Spinal cord (tissue), 9 donors: ENCODE measurements at regions not wholly inside any gene's neighbourhood (a gene's known extent, or its start where the extent isn't known, plus 50 kb on each side); places are given as distances from the start of the nearest gene placed in this dataset.

Source experiments
- DNase-seq, 6 donors: peaks; one replicate each; pipeline versions ENCODE4 v3.0.0 to v3.0.0-alpha.2; 2013 to 2015; ENCODE audit warnings: low spot score in 6 of 6, low read depth in 4 of 6
- H3K27ac ChIP-seq: one replicate; pipeline ENCODE4 v1.5.1; 2013; ENCODE audit warnings: low read depth, low read length, control low read depth
- H3K27me3 ChIP-seq: one replicate; pipeline ENCODE4 v1.6.1; 2013; ENCODE audit warnings: low read length; ENCODE audit not compliant: control insufficient read depth, insufficient read depth
- H3K36me3 ChIP-seq: one replicate; pipeline ENCODE4 v1.6.1; 2013; ENCODE audit warnings: low read length; ENCODE audit not compliant: control insufficient read depth, insufficient read depth
- H3K4me1 ChIP-seq: one replicate; pipeline ENCODE4 v1.6.1; 2013; ENCODE audit warnings: low read length; ENCODE audit not compliant: control insufficient read depth, insufficient read depth
- H3K4me3 ChIP-seq: one replicate; pipeline ENCODE4 v1.5.1; 2013; ENCODE audit warnings: low read depth, low read length, control low read depth
- H3K9me3 ChIP-seq: one replicate; pipeline ENCODE4 v1.6.1; 2013; ENCODE audit warnings: low read length; ENCODE audit not compliant: control insufficient read depth, insufficient read depth
- WGBS: methylation state at CpG from one replicate; pipeline ENCODE4 v1.1.5; 2013; ENCODE audit warnings: missing lambda C conversion rate; ENCODE audit not compliant: insufficient coverage; 5-methylcytosine and 5-hydroxymethylcytosine counted together
- donor health status: healthy.

DNA sequence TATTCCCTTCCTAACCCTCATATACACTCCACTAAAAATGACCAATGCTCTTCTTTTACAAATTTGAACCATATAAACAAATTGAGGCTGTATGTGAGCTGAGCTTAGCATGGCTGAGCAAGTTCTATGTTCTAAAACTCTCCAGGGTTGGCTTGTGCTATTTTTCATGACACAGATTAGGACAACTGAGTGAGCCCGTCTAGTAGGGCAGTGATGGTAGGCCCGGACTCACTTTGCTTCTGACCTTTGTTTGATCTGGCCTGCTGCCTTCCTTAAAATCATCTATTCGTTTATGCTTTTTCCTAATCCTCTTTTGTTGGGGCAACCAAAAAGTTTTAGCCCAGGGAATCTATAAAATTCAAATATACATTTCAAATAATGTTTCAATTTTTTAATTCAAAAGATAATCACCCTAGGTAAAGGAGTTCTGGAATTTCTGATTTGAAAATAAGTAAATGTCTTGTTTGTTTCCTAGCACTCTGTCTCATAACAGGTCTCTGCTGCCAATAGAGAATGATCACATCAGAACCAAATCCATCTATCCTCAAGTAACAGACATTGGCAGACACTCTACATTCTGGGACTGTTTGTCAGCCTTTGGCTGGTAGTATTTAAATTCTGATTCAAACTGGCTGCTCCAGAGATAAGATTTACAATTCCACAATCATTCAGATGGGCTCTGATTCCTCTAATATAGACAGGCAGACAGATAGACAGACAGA is 217.0 kb upstream of the TARS1 start:
- H3K27me3 ChIP-seq, result no peaks in the 10 kb centered on the region
- no peaks in the 10 kb centered on the region for H3K36me3 ChIP-seq
- H3K4me3 ChIP-seq, result no peak overlapping the region
- no peaks in the 10 kb centered on the region for H3K4me1 ChIP-seq
- H3K27ac ChIP-seq, result no peak overlapping the region
- DNase-seq, result peak in 1 of 6 donors; percentile 57
- WGBS, result 88% methylated on average over 2 of the region's 3 CpGs
- no peaks in the 10 kb centered on the region for H3K9me3 ChIP-seq

DNA sequence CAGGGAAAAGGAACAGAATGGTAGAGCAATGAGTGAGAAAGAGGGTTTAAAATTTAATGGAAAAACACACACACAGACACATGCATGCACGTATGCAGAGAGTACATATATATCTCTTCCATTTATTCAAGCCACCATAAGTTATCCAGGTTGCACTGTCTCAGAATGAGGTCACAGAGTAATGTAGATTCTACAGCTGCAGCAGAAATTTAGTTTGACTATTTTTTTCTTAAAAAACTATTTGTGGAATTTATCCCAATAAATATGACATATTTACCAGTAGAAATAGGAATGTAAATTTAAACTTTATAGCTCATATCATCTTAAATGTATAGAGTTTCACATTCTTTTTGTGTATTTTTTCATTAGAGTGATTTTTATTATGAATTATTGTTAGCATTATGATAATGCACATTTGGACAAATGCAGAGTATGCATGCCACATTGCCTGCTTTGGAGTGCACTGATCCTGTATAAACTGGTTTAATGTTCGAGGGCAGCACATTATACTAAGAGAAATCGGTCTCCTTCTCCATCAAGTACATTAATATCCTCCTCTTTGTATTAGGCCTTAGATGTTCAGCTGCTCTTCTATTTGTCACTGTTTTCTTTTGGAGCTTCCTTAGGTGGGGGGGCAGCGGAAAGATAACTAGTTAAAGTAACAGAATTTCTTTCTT is 216.3 kb upstream of the TARS1 start:
- WGBS, result 80% methylated on average over 1 of the region's 4 CpGs
- DNase-seq, result no peak
- H3K27me3 ChIP-seq, result no peaks in the 10 kb centered on the region
- no peak overlapping the region for H3K4me3 ChIP-seq
- H3K36me3 ChIP-seq, result no peaks in the 10 kb centered on the region
- H3K9me3 ChIP-seq, result no peaks in the 10 kb centered on the region
- no peak overlapping the region for H3K27ac ChIP-seq
- no peaks in the 10 kb centered on the region for H3K4me1 ChIP-seq

DNA sequence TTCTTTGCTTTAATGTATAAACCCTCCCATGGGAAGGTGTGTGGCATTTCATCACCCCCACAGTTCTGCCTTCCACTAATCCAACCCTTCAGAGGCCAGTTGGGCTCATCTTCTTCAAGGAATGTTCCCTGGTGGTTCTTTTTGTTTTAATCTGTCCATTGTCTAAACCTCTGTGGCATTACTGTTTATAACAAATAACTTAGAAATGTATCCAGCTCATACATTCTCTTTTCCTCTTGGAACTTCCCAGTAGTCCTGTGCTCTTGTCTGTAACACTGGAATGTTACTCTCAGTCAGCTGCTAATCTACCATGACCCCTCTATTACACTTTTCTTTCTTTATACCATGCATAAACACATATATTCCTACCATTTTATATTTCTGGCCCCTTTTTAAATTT is 213.5 kb upstream of the TARS1 start:
- Histone ChIP-seq H3K9me3 (no peaks in the 10 kb centered on the region), H3K4me1 (no peaks in the 10 kb centered on the region), H3K27ac (no peak overlapping the region), H3K36me3 (no peaks in the 10 kb centered on the region), H3K27me3 (no peaks in the 10 kb centered on the region), H3K4me3 (no peak overlapping the region)
- DNase-seq, result no peak

DNA sequence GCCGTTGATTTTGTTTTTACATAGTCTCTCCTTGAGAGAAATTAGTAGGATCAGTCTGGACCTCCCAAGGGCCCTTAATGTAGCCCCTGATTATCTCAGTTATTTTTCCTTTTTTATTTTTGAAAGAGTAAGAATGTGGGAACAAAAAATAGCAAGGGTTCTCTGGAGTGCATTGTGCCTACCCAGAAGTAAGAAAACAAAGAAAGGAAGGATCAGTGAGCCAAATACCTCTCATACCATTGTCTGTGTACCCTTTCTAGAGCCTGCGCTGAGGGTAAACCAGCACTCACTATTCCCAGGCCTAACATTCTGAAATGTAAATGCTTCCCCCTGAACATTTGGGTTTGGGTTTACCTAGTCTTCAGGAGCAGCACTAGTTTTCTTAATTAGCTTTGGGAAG is 213.0 kb upstream of the TARS1 start:
- no peak overlapping the region for H3K4me3 ChIP-seq
- H3K27me3 ChIP-seq, result no peaks in the 10 kb centered on the region
- no peaks in the 10 kb centered on the region for H3K4me1 ChIP-seq
- no peak for DNase-seq
- WGBS, result no CpG with 5 or more reads among the region's 2 CpGs
- no peaks in the 10 kb centered on the region for H3K9me3 ChIP-seq
- no peaks in the 10 kb centered on the region for H3K36me3 ChIP-seq
- H3K27ac ChIP-seq, result no peak overlapping the region

DNA sequence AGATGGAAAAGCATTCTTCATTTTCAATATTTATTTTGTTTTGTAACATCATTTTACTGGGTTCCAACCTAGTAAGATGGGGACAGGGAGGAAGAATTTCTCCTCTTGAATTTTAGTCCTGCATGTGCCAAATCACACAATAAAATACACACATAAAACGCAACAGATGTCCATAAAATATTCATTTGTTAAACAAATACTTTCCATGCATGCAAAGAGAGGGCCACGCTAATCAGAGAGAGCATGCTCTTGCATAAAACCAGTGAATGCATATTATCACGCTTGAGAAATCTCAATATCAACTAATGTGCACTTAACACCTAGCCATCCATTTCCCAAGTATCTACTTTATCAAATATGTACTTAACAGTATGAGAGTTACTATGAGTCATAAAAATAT is 212.6 kb upstream of the TARS1 start:
- no peaks in the 10 kb centered on the region for H3K9me3 ChIP-seq
- H3K36me3 ChIP-seq, result no peaks in the 10 kb centered on the region
- H3K4me1 ChIP-seq, result no peaks in the 10 kb centered on the region
- no peak overlapping the region for H3K27ac ChIP-seq
- 100% methylated on average over 1 of the region's 3 CpGs for WGBS
- no peak overlapping the region for H3K4me3 ChIP-seq
- H3K27me3 ChIP-seq, result no peaks in the 10 kb centered on the region
- DNase-seq, result peak in 1 of 6 donors; percentile 18

DNA sequence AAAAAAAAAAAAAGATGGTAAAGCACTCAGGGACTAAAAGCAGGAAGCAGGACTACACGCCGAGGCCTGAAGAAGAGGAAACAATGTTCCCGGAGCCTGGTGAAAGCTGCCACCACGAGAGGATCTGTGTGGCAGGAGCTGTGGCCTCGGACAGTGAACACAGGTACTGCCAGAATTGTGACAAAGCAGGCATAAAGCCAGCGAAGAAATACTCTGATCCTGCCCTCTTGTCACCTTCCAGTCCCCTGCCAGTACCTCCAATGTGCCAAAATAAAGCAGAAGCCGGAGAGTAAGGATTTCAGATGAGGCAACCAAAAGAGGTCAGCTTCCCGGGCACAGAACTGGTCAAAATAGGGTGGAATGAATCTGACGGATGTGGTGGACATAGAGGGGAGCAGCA is 211.5 kb upstream of the TARS1 start:
- Histone ChIP-seq H3K9me3 (no peaks in the 10 kb centered on the region), H3K4me1 (no peaks in the 10 kb centered on the region), H3K27ac (no peak overlapping the region), H3K4me3 (no peak overlapping the region), H3K36me3 (no peaks in the 10 kb centered on the region), H3K27me3 (no peaks in the 10 kb centered on the region)
- no peak for DNase-seq
- WGBS, result 68% methylated on average over 8 of the region's 9 CpGs

DNA sequence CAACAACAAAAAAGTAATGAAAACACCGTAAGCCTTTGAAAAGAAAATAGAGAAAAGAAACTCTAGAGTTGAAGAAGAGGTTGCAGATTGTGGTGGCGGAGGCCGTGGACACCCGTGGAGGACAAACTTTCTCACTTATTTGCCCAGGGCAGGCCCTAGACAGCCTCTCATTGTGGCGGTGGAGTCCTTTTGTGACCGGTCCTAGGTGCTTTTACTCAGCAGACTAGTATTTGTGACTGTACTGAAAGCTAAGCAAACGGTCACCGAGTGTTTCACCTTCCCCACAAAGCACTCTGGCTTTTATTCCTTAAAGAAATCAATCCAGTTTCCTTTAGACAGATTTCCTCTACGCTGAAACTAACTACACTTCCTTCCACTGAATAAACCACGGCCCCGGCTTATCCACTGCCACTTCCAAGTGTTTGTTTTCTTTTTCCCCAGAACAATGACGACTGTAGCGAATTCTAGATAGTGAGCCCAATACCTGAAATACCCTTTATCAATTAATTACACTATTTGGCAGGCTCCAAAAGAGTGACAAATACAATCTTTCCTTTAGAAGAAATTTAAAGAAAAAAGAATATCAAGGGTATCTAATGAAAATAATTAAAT is 210.2 kb upstream of the TARS1 start:
- no peaks in the 10 kb centered on the region for H3K36me3 ChIP-seq
- WGBS, result 39% methylated on average over 7 of the region's 13 CpGs
- no peak overlapping the region for H3K4me3 ChIP-seq
- no peaks in the 10 kb centered on the region for H3K27me3 ChIP-seq
- H3K27ac ChIP-seq, result no peak overlapping the region
- DNase-seq, result no peak
- no peaks in the 10 kb centered on the region for H3K4me1 ChIP-seq
- H3K9me3 ChIP-seq, result no peaks in the 10 kb centered on the region

DNA sequence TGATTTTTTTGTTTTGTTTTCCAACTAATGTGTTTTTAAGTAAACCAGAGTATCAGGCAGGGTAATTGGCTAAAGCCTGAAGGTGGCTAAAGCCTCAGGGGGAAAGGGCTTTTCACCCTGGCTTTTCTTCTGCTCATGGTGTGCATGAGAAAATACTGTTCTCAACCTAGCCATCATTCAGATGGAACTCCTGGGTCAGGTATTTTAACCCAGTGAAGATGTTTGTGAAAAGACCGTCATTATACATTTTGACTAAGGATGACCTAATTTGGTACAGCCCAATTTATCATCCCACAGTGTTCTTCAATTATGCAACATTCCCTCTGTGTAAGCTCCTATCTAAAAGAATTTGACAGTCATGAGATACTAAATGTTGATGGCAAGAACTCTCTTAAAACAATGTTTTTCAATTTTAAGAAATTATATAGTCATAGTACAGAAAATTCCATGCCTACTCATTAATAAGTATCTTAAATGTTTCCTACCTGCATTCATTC is 209.5 kb upstream of the TARS1 start:
- no peak for DNase-seq
- Histone ChIP-seq H3K4me1 (no peaks in the 10 kb centered on the region), H3K4me3 (no peak overlapping the region), H3K27me3 (no peaks in the 10 kb centered on the region), H3K36me3 (no peaks in the 10 kb centered on the region), H3K9me3 (no peaks in the 10 kb centered on the region), H3K27ac (no peak overlapping the region)
- no CpG with 5 or more reads among the region's 1 CpG for WGBS

DNA sequence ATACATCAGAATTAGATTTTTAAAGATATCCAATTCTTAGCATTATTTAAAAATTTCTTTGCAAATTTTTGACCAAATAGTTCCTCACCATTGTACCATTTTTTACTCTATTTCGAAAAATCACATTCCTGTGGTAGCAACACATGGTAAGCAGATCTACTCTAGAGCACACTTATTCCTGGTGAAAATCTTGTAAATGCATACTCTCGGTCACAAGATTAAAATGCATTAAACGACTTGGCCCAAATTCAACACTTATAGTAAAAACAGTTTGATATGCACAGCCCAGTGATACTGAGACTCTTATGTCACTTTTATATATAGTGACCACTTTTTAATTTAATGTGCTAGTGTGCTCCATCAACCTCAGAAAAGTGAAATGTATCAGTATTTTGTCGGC is 208.8 kb upstream of the TARS1 start:
- 93% methylated on average over 2 of the region's 4 CpGs for WGBS
- Histone ChIP-seq H3K4me3 (no peak overlapping the region), H3K27me3 (no peaks in the 10 kb centered on the region), H3K4me1 (no peaks in the 10 kb centered on the region), H3K27ac (no peak overlapping the region), H3K9me3 (no peaks in the 10 kb centered on the region), H3K36me3 (no peaks in the 10 kb centered on the region)
- no peak for DNase-seq
